ENCODE measurements at regions not wholly inside any gene's neighbourhood (a gene's known extent, or its start where the extent isn't known, plus 50 kb on each side); places are given as distances from the start of the nearest gene placed in this dataset.

GRCh38 chr10:64463406-64463805, 942.2 kb downstream of the REEP3 start:
- no peak for DNase-seq
- no peak for TF ChIP-seq CTCF (IDR thresholded peaks at IDR 0.05; ENCODE audit: unreplicated experiment)
- Mint-ChIP-seq H3K27me3 (ENCODE audit: unreplicated experiment) (no peaks in the 10 kb centered on the region), H3K4me3 (ENCODE audit: low read depth, unreplicated experiment) (no peak overlapping the region), H3K27ac (ENCODE audit: unreplicated experiment) (no peak overlapping the region), H3K36me3 (ENCODE audit: insufficient read depth, unreplicated experiment) (peaks cover 9% of the 10 kb centered on the region), H3K4me1 (ENCODE audit: low read depth, unreplicated experiment) (peaks cover 25% of the 10 kb centered on the region), H3K9me3 (ENCODE audit: low read depth, unreplicated experiment) (peaks cover 8% of the 10 kb centered on the region)
- no TSS peak for BruUV-seq (replicated peaks)
- CTCF ChIA-PET, result no interaction called here
- intact Hi-C loops (cut with micrococcal nuclease; ENCODE audit: unreplicated experiment), result no loop called here

- Mint-ChIP-seq H3K27me3 (ENCODE audit: unreplicated experiment) (no peaks in the 10 kb centered on the region), H3K4me3 (ENCODE audit: low read depth, unreplicated experiment) (no peak overlapping the region), H3K4me1 (ENCODE audit: low read depth, unreplicated experiment) (peaks cover 38% of the 10 kb centered on the region), H3K36me3 (ENCODE audit: insufficient read depth, unreplicated experiment) (peaks cover 11% of the 10 kb centered on the region), H3K9me3 (ENCODE audit: low read depth, unreplicated experiment) (peaks cover 13% of the 10 kb centered on the region), H3K27ac (ENCODE audit: unreplicated experiment) (no peak overlapping the region)
- intact Hi-C loops (cut with micrococcal nuclease; ENCODE audit: unreplicated experiment), result loop anchor here (5.0 kb wide), 1 partner anchor 157 kb away; no protein-coding TSS in a partner anchor
- CTCF ChIA-PET, result no interaction called here
- BruUV-seq (replicated peaks), result no TSS peak
- TF ChIP-seq CTCF (IDR thresholded peaks at IDR 0.05; ENCODE audit: unreplicated experiment), result no peak
- DNase-seq, result no peak
Observed at GRCh38 chr10:64465653-64466052, 944.5 kb downstream of the REEP3 start.

DNA sequence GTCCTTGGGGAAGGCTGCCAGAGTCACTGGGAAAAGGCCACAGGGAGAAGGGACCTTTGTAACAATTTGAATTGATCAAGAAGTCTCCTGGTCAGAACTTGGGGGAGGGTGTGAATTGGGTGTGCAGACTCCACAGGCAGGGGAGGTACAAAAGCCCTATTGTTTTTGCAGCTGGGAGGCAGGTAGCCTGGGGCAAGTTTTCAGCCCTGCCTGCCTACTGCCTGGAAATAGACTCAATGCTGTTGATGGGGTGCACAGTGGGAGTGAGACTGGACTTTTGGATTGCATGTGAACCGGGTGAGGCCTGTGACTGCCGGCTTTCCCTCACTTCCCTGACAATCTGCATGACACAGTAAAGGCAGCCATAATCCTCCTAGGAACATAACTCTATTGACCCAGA, 947.0 kb downstream of the REEP3 start:
- H3K27ac Mint-ChIP-seq (ENCODE audit: unreplicated experiment), result peak overlapping the region; percentile 83
- DNase-seq, result peak; percentile 93
- H3K4me1 Mint-ChIP-seq (ENCODE audit: low read depth, unreplicated experiment), result peaks cover 28% of the 10 kb centered on the region
- no TSS peak for BruUV-seq (replicated peaks)
- H3K9me3 Mint-ChIP-seq (ENCODE audit: low read depth, unreplicated experiment), result peaks cover 19% of the 10 kb centered on the region
- H3K27me3 Mint-ChIP-seq (ENCODE audit: unreplicated experiment), result no peaks in the 10 kb centered on the region
- peaks cover 11% of the 10 kb centered on the region for H3K36me3 Mint-ChIP-seq (ENCODE audit: insufficient read depth, unreplicated experiment)
- H3K4me3 Mint-ChIP-seq (ENCODE audit: low read depth, unreplicated experiment), result peak overlapping the region; percentile 52
- CTCF ChIA-PET, result interaction anchor here (1.2 to 1.7 kb wide), 3 partner anchors 19 to 37 kb away, joined by 3 to 6 read pairs (median 3); no protein-coding TSS in a partner anchor
- no peak for TF ChIP-seq CTCF (IDR thresholded peaks at IDR 0.05; ENCODE audit: unreplicated experiment)
- intact Hi-C loops (cut with micrococcal nuclease; ENCODE audit: unreplicated experiment), result loop anchor here (1.0 to 5.0 kb wide), 4 partner anchors 37 to 154 kb away; no protein-coding TSS in a partner anchor

GRCh38 chr10:64476506-64476905, 955.3 kb downstream of the REEP3 start:
- no peaks in the 10 kb centered on the region for H3K27me3 Mint-ChIP-seq (ENCODE audit: unreplicated experiment)
- peaks cover 2% of the 10 kb centered on the region for H3K9me3 Mint-ChIP-seq (ENCODE audit: low read depth, unreplicated experiment)
- no peak overlapping the region for H3K4me3 Mint-ChIP-seq (ENCODE audit: low read depth, unreplicated experiment)
- intact Hi-C loops (cut with micrococcal nuclease; ENCODE audit: unreplicated experiment), result no loop called here
- no peak overlapping the region for H3K27ac Mint-ChIP-seq (ENCODE audit: unreplicated experiment)
- DNase-seq, result no peak
- no peaks in the 10 kb centered on the region for H3K36me3 Mint-ChIP-seq (ENCODE audit: insufficient read depth, unreplicated experiment)
- CTCF ChIA-PET, result no interaction called here
- TF ChIP-seq CTCF (IDR thresholded peaks at IDR 0.05; ENCODE audit: unreplicated experiment), result no peak
- no peaks in the 10 kb centered on the region for H3K4me1 Mint-ChIP-seq (ENCODE audit: low read depth, unreplicated experiment)
- no TSS peak for BruUV-seq (replicated peaks)
